GM03348 (cell line): ENCODE measurements at regions not wholly inside any gene's neighbourhood (a gene's known extent, or its start where the extent isn't known, plus 50 kb on each side); places are given as distances from the start of the nearest gene placed in this dataset.
"Not testable (repeated sequence)": the region's sequence is repeated elsewhere in the genome, so short reads cannot be mapped to it uniquely, and the experiment has no call there.

Experiments used
- DNase-seq: peaks from one replicate; pipeline ENCODE4 v3.0.0; 2012; ENCODE audit warnings: low spot score

DNA sequence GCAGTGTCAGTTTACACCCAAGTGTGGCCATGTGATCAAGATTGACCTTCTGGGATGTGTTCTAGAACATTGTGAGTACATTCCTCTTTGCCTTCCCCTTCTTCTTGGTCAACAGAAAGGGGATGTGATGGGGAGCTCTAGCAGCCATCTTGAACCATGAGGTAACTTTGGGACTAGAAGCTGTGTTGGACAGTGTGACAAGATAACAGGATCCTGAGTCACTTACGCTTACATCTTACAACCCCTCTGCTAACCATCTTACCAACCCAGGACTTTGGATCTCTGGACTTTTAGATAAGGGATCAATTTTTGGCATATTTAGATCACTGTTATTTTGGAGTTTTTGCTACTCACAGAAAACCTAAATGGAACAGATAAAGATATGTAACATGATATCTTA, 625.6 kb downstream of the BCOR start:
- no peak for DNase-seq

DNA sequence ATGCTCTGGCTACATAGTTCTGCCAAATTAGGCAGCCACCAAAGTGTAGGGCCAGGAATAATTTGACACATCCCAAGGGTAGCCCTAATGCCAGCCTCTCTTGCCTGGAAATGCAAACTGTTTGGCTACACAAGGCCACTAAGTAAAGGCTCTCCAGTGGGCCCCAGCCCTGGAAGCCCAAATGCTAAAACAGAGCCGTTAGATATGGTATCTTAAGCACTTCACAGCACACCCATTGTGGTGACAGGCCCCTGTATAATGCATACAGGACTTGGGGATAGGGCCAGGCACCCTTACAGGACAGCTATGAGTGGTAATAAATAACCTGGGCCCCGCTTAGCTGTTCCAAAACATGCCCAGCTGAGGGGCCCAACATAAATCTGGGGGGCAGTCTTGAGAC, 623.9 kb downstream of the BCOR start:
- DNase-seq: no peak

DNA sequence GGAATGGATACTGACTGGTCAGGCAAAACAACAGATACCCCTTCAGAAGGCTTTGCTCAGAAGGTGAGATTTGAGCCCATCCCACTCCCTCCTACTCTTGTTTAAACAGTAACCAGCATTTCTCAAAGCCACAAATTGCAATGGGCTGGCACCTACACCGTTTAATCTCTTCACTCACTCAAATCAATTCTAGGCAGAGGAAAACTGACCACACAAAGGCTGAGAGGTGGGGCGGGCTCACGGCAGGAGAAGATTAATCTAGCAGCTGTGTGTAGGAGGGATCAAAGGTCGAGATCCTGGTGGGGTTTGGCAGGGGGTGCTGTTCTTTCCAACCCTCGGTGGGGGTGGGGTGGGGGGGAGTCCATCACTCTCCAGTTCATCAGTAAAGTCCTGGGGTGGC, 622.4 kb downstream of the BCOR start:
- DNase-seq: no peak

DNA sequence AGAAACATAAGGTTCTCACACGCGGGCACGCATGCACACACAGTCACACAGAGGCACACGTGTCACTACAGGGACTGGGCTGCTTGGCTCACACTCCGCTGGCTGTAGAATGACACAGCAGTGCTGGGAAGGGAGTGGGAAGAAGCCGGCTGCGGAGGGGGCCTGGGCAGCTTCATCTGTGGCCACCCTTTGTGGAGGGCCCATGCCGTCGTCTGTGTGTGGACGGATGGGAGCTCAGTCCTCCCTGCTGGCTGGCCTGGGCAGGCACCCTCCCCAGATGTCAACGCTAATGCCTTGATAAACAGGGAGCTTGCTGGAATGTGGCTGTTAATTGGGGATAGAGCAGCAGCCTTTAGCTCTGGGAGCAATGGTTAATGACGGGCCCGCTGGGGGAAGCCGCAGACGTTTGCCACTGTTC, 621.1 kb downstream of the BCOR start:
- DNase-seq: no peak

DNA sequence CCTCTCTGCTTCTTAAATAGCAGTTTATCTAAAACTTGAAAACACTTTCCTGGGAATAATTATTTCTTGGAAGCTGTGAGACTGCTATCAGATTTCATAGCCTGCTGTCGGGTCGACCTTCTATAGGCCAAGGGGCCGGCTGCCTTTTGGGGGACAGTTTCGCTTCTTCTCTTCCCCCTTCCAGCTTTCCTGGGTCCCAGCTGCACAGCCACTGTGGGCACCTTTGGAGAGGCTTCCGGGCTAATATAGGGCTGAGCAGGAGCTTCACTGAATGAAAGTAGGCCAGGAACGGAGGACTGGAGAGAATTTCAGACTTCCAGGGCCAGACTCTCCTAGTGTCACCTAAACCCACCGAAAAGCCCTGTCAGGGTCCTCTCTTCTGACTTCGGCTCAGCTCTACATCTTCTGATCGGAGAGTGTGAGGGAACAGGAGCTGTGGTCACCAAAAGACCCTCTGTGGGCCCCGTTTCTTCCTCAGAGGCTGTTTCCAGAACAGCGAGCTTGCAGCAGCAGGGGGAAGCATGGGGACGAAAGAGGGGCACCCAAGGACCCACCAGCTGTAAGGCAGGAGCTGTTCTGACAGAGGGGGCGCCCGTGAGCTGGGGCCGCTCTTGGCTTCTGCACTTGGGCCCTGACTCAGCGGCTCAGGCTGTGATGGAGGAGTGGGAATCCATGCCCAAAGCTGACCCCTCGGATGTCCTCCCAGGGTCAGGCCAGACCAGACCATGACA, 620.6 kb downstream of the BCOR start:
- no peak for DNase-seq

DNA sequence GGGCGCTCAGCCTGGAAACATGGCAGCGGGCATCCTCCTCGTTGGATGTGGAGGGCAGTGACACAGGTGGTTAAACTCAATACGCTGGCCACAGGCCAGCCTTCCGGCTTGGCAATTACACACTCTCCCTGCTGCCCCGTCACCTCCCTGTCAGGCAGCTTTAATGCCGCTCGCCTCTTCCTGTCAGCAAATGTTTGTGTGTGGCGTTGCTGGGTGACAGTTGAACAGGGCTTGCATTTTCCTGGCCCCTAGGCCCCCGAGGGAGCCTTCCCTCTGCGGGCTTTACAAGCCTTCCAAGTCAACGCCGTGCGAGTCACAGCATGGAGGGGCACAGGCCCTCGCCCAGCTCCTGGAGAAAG, 620.0 kb downstream of the BCOR start:
- no peak for DNase-seq

DNA sequence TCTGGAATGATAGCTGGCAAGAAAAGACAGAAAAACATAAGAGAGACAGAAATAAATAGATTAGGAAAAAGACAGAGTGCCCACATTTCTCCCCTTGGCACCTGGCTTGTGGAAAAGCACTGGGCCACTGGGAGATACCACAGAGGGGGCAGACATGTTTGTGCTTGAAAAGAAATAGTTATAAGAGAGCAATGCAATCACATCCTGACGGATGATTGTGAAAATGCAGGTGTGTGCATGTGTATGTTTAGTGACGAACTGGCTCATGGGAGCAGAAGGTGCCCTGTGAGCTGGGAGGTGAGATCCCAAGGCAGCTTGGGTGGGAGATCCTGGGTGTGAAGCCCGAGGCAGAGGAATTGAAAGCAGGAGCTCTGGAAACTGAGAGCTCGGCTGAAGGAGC, 617.9 kb downstream of the BCOR start:
- no peak for DNase-seq

DNA sequence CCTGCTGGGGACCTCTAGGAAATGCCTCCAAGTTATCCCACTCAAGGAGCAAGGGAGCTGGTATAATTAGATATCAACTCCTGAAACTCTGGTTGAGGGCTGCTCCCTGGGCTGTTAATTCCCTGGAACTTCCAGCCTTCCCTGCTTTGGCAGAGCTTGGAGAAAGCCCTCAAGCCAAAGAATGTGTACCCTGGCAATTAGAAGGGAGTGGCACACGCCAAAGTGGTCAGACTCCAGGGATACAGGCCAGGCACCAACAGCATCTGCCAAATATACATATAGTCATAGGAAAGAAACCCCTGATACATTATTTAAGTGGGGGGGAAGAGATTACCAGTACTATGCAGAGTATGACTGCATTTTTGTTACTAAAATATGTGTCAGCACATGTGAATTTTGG, 616.8 kb downstream of the BCOR start:
- DNase-seq: no peak

DNA sequence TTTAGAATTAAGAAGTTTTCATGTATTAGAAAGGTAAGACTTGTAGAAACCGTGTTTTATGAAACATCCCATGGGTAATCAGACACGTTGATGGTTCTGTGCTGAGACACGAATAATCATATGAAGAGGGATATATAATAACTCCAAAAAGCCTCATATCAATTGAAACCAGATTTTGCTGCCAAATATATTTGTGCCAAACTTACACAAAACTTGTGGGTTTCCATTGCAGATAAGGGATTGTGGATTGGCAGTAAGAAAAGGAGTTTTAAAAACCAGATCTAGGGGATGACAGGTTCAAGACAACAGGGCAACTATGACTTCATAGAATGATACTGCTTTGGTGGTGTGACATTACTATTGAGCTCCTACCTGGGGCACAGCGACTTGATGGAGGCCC, 616.1 kb downstream of the BCOR start:
- no peak for DNase-seq

DNA sequence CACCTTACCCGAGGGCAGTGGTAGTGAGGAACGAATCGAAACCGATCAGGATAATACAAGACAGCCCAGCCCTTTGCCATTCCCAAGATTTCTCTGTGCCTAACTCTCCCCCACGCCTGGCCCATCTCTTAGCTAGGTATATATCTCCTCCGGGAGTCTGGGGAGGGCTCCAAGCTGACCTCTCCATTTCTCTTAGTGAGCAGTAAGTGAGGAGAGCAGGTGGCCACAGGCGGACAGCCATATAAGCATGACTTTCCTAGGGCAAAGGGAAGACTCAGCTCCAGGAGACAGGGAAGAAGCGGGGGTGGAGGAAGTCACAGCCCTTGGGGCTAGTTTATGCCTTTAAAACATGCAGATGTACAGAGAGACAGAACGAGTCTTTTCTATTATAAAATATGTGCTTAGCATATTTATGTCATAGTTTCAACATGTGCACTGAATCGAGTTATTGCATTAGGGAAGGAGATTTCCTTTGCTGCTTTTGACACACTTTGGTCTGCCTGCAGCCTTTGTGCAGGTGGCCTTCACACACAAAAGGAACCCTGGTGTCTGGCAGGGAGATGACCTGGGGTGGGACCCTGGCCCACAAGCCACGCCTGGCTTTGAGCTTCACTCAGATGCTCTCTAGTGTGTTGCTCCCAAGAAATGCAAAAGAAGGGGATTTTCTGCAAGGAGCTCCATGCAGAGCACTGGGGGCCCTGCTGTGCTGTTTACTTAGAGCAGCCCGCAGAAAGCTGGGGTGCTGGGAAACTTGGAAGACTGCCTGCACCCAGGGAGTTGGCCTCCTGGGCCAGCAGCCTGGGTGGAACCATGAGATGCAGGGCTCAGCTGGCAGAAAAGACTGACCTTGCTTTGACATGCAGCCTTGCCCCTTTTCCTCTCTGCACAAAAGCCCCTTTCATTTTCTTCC, 613.3 kb downstream of the BCOR start:
- DNase-seq: no peak

DNA sequence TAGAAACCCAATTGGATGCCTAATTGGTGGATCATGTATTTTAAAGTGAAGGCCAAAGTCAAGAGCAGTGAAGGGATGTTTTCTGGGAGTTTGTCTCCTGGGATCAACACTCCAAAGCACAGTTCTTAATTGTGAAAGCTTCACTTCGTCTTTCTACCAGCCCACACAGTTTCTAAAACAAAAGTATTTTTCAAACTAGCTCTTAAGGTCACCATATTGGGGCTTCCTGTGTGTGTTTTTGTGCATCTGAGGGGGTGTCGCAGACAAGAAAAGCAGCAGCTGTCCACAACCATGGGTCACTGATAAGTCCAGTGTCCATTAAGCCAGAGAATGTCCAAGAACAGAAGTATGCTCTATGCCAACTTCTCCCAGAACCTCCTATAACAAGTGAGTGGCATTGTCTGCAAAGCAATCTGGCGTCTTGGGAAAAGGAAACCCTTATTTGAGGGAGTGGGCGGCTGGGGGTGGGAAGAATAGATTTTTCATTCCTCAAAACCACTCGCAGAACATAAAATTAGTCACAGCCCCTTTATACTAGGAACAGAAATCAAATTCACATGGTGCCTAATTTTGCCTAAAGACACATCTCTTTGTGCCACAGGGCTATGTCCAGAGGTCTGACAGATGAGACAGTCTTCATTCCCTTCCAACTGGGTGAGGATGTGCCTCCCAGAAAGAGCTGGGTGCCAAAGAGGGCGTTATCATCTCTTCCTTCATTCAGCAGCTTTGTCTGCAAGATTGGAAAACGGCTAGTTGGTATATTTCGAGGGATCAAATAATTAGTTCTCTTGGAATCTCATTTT, 610.4 kb downstream of the BCOR start:
- no peak for DNase-seq

DNA sequence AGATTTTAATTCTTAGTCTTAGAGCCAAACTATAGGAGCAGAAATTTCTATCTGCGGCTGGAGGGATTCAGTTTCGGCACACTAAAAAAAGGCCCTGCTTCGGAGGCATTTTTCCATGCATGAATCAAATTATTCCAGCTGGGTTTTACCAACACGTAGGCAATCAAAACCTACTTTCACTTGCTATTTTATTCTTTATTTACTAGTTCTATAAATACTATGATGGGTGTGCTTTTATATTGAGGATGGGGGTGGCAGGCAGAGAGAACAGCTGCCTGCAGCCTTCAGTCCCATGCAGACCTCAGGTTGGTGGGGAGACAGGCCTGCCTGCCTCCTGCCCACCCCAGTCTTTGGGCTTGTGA, 609.8 kb downstream of the BCOR start:
- no peak for DNase-seq

DNA sequence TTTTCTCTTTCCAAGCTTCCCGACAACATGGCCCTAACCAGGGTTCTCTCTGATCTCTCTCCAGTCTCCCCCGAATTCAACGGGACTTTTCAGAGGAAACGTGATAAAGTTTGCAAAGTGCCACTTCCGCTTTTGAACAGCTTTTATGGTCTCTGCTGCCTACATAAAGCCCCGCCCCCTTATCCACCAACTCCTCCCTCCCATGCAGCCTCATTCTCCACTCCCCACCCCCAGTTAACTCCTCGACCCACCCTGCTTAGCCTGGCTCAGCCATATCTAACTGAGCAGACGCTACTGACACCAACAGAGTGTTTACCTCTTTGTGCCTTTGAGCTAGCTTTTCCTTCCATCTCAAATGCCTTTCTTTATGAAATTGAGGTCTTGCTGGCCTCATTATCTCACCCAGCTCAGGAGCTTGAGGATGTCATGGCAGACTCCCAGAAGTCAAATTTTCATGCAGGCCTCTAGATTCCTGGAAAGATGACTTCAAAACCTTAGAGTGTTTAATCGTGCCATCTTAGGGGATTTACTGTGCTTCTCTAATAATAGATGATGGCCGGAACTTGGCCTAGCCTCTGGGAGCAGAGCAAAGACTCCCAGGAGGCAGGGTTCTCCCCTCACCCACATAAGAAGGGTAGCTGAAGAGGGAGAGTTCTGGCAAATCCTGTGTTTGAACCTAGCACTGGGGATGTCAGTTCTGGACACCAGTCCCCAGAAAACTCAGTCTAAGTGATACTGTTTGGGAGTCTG, 606.0 kb downstream of the BCOR start:
- DNase-seq: no peak

DNA sequence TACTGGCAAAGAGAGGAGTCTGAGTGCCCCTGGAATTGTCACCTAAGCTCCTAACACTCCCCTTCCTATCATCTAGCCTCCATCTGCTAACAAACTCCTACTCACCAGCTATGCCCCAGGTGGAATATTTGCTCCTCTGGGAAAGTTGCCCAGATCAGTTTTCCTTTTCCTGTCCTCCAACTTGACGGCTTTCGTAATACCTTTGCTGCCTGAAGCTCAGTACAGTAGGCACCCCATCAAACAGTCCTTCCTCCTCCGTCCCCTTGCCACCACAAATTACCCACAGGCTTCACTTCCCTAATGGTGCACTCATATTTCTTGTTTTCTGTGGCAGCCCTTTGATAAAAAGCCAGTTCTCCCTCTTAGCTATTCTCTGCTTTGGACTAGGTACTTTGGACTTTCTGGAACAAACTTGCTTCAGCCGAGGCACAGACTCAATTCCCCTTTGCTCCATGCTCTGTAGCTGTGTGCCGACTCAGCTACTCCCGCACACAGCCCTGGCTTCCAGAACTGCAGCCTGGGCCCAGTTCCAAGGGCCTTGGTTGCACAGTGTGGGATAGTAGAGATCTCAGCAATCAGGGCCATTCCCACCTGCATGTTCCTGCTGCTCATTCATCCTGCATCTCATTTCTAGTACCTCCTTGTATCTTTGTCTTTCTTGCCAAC, 605.1 kb downstream of the BCOR start:
- DNase-seq: no peak

DNA sequence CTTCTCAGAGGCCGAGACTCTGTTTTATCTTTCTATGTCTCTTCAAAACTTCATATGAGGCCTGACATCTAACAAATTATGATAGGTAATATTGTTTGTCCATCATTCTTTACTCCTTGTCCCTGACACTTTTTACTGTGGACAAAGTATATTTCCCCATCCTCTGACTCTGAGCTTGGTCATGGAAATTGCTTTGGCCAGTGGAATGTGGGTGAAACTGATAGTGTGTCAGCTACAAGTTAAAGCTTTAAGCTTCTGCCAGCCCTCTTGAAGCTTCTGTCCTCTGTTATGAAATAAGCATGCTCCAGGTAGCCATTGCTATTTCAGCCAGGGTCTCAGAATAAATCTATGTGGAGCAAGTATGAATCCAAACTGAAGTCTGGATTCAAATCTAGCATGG, 604.6 kb downstream of the BCOR start:
- no peak for DNase-seq

DNA sequence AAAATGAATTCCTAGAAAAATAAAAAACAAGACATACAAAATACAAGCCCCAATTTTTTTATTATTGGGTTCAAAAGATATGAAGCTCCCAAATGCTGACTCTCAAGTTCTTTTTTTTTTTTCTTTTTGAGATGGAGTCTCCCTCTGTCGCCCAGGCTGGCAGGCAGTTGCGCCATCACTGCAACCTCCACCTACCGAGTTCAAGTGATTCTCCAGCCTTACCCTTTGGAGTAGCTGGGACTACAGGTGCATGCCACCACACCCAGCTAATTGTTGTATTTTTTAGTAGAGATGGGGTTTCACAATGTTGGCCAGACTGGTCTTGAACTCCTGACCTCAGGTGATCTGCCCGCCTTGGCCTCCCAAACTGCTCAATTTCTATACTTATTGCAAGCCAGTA, 600.6 kb downstream of the BCOR start:
- not testable (repeated sequence) for DNase-seq

DNA sequence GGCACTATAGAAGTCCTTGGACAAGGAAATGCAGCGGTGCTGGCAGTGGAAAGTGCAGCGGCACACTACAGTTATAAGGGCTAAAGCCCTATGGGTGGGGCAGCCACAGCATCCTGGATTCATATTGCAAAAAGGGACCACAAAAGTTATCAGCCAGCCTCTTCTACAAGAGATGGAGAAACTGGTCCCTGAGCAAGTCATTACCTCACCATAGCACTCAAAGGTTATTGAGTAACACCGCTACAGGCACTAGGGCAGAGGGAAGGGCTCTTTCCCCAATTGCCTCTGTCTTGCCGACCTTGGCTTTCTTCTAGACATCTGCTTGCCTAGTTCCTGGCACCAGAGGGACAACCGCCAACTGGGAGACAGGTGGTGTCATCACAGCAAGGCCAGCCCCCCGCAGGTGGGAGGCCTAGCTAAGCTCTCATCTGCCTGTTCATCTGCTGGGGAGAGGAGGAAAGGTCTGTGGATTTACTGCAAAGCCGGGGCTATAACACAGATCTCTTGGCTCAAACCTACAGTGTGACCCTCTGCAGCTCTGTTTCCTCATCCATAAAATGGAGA, 600.0 kb downstream of the BCOR start:
- no peak for DNase-seq

DNA sequence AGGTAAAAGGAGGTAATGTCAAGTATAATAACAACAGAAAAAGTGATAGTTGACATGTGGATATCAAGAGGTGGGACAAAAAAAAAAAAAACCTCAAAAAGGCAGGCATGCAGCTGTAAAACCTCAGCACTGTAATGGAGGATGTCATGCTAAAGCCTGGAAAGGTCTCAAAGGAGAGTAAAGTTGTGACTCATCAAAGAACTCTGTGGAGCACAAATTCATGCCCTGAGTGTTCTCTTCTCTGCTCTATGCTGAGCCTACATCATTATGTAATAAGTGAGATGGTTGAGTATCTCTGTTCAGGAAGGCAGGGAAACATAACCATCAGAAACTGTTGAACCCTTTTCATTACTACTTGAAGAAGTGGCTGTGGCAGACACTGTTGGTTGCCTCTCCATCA, 597.8 kb downstream of the BCOR start:
- no peak for DNase-seq

DNA sequence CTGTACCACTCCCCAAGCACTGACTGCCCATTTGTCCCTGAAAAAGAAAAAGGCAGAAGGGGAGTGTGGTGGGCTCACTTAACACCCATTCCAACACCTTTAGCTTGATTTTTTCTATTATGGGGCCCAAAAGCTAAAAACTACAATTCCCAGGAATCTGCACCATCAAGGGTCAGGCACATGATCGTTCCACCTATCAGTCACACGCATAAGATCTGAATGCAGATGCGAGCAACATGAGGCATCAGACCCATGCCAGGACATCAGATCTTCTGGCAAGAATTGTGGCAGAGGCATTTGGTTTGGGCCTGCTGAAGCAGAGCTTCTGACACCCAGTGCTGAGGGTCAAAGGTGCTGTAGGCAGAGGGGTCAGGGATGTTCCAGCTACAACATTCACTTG, 595.9 kb downstream of the BCOR start:
- DNase-seq: no peak

DNA sequence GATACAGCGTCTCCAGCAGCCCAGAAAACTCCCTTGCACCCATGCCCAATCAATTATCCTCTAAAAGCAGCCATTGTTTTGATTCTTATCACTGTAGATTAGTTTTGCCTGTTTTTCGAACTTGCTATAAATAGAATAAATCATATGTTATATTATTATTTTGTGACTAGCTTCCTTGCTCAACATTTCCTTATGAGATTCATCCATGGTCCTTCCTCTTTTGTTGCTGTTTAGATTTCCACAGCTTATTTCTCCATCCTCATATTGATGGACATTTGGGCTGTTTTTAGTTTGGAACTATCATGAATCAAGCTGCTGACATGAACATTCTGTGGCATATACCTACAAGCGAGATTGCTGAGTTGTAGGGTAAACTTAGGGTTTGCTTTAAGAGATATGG, 595.3 kb downstream of the BCOR start:
- DNase-seq: no peak

DNA sequence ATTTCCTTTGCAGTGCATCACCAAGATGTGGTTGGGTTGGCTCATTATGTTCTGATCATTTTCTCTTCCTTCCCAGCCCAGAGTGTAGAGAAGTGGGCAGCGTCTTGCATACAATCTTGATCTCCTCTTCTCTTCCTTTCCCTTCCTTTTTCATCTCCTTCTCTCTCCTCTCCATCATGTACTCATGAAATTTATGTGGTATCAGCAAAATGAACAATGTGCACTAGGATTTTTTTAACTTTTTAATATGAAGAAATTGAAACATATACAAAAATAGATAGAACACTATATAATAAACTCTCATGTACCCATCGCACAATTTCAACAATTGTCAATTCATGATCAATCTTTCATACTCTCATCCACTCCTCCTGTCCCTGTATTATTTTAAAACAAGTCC, 593.5 kb downstream of the BCOR start:
- no peak for DNase-seq
